GM18907 (cell line): ENCODE measurements at regions not wholly inside any gene's neighbourhood (a gene's known extent, or its start where the extent isn't known, plus 50 kb on each side); places are given as distances from the start of the nearest gene placed in this dataset.

Source experiments
- ATAC-seq: cut with Tn5 transposase; IDR thresholded peaks from one replicate; pipeline ENCODE4 v1.9.1; 2021; ENCODE audit warnings: mild to moderate bottlenecking, moderate library complexity; ENCODE audit not compliant: unreplicated experiment

GRCh38 chr13:85249151-85249550 is 550.1 kb downstream of the SLITRK6 start:
- no peak for ATAC-seq

GRCh38 chr13:85247780-85248179 is 551.4 kb downstream of the SLITRK6 start:
- no peak for ATAC-seq

- no peak for ATAC-seq
Observed at GRCh38 chr13:85243831-85244230, 555.4 kb downstream of the SLITRK6 start.

- ATAC-seq, result no peak
Observed at GRCh38 chr13:85241060-85241459, 558.2 kb downstream of the SLITRK6 start.

- no peak for ATAC-seq
Observed at GRCh38 chr13:85236413-85236812, 562.8 kb downstream of the SLITRK6 start.

- ATAC-seq, result no peak
Observed at GRCh38 chr13:85230691-85231093, 568.5 kb downstream of the SLITRK6 start.

GRCh38 chr13:85228692-85229091 is 570.5 kb downstream of the SLITRK6 start:
- ATAC-seq, result no peak

GRCh38 chr13:85223883-85224656 is 575.1 kb downstream of the SLITRK6 start:
- no peak for ATAC-seq

- no peak for ATAC-seq
Observed at GRCh38 chr13:85216576-85216975, 582.6 kb downstream of the SLITRK6 start.

- no peak for ATAC-seq
Observed at GRCh38 chr13:85212692-85213091, 586.5 kb downstream of the SLITRK6 start.

GRCh38 chr13:85204668-85205344 is 594.4 kb downstream of the SLITRK6 start:
- no peak for ATAC-seq

GRCh38 chr13:85197431-85197830 is 601.8 kb downstream of the SLITRK6 start:
- no peak for ATAC-seq

- no peak for ATAC-seq
Observed at GRCh38 chr13:85194482-85194881, 604.7 kb downstream of the SLITRK6 start.

- ATAC-seq, result no peak
Observed at GRCh38 chr13:85191996-85192718, 607.1 kb downstream of the SLITRK6 start.

GRCh38 chr13:85186356-85187045 is 612.7 kb downstream of the SLITRK6 start:
- no peak for ATAC-seq

GRCh38 chr13:85174291-85174690 is 624.9 kb downstream of the SLITRK6 start:
- ATAC-seq, result no peak

GRCh38 chr13:85170372-85170771 is 628.8 kb downstream of the SLITRK6 start:
- no peak for ATAC-seq

- no peak for ATAC-seq
Observed at GRCh38 chr13:85166891-85167290, 632.3 kb downstream of the SLITRK6 start.

GRCh38 chr13:85163063-85163462 is 636.2 kb downstream of the SLITRK6 start:
- no peak for ATAC-seq

- no peak for ATAC-seq
Observed at GRCh38 chr13:85148009-85148408, 651.2 kb downstream of the SLITRK6 start.

GRCh38 chr13:85142351-85142927 is 656.8 kb downstream of the SLITRK6 start:
- ATAC-seq, result no peak
